Esophagus muscularis mucosa (tissue), 4 donors: ENCODE measurements at regions not wholly inside any gene's neighbourhood (a gene's known extent, or its start where the extent isn't known, plus 50 kb on each side); places are given as distances from the start of the nearest gene placed in this dataset.

ENCODE experiments used
- EP300 ChIP-seq: sonication (generic); formaldehyde crosslinking; IDR thresholded peaks from one replicate; pipeline ENCODE4 v1.6.1; 2017; ENCODE audit warnings: antibody characterized with exemption
- POLR2A ChIP-seq: fragments of 450-650 bp; IDR thresholded peaks from one replicate; pipeline ENCODE4 v1.6.1; 2017; ENCODE audit warnings: antibody characterized with exemption, moderate library complexity, mild to moderate bottlenecking, low read depth
- POLR2AphosphoS5 ChIP-seq, 2 donors: sonication (generic); formaldehyde crosslinking; IDR thresholded peaks; one replicate each; pipeline ENCODE4 v1.6.1; 2017; ENCODE audit warnings: antibody characterized with exemption in 2 of 2
- TF ChIP-seq, protein P1 (sequence below), 3 experiments: fragments of 200-600 bp in 2 of 3; fragments of 450-650 bp in 1 of 3; sonication (generic) in 2 of 3; IDR thresholded peaks; one replicate each; pipeline ENCODE4 v1.5.1; 2017 to 2019; ENCODE audit warnings: antibody characterized with exemption in 3 of 3, mild to moderate bottlenecking in 2 of 3, moderate library complexity in 1 of 3

GRCh38 chr4:10188400-10189004 is 71.9 kb upstream of the WDR1 start:
- TF ChIP-seq, protein P1, sequence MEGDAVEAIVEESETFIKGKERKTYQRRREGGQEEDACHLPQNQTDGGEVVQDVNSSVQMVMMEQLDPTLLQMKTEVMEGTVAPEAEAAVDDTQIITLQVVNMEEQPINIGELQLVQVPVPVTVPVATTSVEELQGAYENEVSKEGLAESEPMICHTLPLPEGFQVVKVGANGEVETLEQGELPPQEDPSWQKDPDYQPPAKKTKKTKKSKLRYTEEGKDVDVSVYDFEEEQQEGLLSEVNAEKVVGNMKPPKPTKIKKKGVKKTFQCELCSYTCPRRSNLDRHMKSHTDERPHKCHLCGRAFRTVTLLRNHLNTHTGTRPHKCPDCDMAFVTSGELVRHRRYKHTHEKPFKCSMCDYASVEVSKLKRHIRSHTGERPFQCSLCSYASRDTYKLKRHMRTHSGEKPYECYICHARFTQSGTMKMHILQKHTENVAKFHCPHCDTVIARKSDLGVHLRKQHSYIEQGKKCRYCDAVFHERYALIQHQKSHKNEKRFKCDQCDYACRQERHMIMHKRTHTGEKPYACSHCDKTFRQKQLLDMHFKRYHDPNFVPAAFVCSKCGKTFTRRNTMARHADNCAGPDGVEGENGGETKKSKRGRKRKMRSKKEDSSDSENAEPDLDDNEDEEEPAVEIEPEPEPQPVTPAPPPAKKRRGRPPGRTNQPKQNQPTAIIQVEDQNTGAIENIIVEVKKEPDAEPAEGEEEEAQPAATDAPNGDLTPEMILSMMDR (IDR thresholded peaks at IDR 0.05): no peak
- no peak for TF ChIP-seq POLR2AphosphoS5 (IDR thresholded peaks at IDR 0.05)
- no peak for TF ChIP-seq POLR2A
- TF ChIP-seq EP300: no peak
